Smooth muscle cell (in vitro differentiated cells): ENCODE measurements at regions not wholly inside any gene's neighbourhood (a gene's known extent, or its start where the extent isn't known, plus 50 kb on each side); places are given as distances from the start of the nearest gene placed in this dataset.

Source experiments
- DNase-seq: peaks from one replicate; lab custom pipeline; 2025; ENCODE audit not compliant: unreplicated experiment; lab: John Stamatoyannopoulos, UW
- H2AFZ ChIP-seq: fragments of 200-600 bp; sonication (generic); 2 replicates; pipeline ENCODE4 v1.6.0; 2016; ENCODE audit warnings: antibody characterized with exemption, low read depth, mild to moderate bottlenecking
- H3F3A ChIP-seq: fragments of 200-600 bp; sonication (generic); 2 replicates; pipeline ENCODE4 v1.6.0; 2017; ENCODE audit warnings: antibody characterized with exemption, low read depth
- H3K27ac ChIP-seq: fragments of 200-600 bp; sonication (generic); 2 replicates; pipeline ENCODE4 v1.5.1; 2016; ENCODE audit warnings: low read depth, mild to moderate bottlenecking
- H3K27me3 ChIP-seq: fragments of 200-600 bp; sonication (generic); 2 replicates; pipeline ENCODE4 v1.6.1; 2016; ENCODE audit warnings: low read depth, mild to moderate bottlenecking
- H3K36me3 ChIP-seq: fragments of 200-600 bp; sonication (generic); 2 replicates; pipeline ENCODE4 v1.5.1; 2016; ENCODE audit warnings: low read depth
- H3K4me1 ChIP-seq: fragments of 200-600 bp; sonication (generic); 2 replicates; pipeline ENCODE4 v1.5.1; 2016; ENCODE audit warnings: low read depth
- H3K4me2 ChIP-seq: fragments of 200-600 bp; sonication (generic); 2 replicates; pipeline ENCODE4 v1.6.0; 2016; ENCODE audit warnings: mild to moderate bottlenecking
- H3K4me3 ChIP-seq: fragments of 200-600 bp; sonication (generic); 2 replicates; pipeline ENCODE4 v1.5.1; 2016; ENCODE audit warnings: mild to moderate bottlenecking
- H3K79me2 ChIP-seq: fragments of 200-600 bp; sonication (generic); 2 replicates; pipeline ENCODE4 v1.6.0; 2016; ENCODE audit warnings: low read depth, mild to moderate bottlenecking
- H3K9ac ChIP-seq: fragments of 200-600 bp; sonication (generic); 2 replicates; pipeline ENCODE4 v1.6.0; 2016; ENCODE audit warnings: low read depth
- H3K9me3 ChIP-seq: fragments of 200-600 bp; sonication (generic); replicated peaks from 2 replicates; pipeline ENCODE4 v1.5.1; 2016; ENCODE audit warnings: low read depth
- H4K20me1 ChIP-seq: fragments of 200-600 bp; sonication (generic); 2 replicates; pipeline ENCODE4 v1.6.0; 2016; ENCODE audit warnings: low read depth
- WGBS: methylation state at CpG from one replicate; pipeline ENCODE4 v1.1.7; 2016; ENCODE audit warnings: low lambda C conversion rate; 5-methylcytosine and 5-hydroxymethylcytosine counted together
- TF ChIP-seq, protein P1 (sequence below): fragments of 200-600 bp; sonication (generic); IDR thresholded peaks from 2 replicates; pipeline ENCODE4 v1.5.1; 2017; ENCODE audit warnings: borderline replicate concordance, mild to moderate bottlenecking, antibody characterized with exemption; ENCODE audit not compliant: insufficient read depth, poor library complexity, severe bottlenecking

DNA sequence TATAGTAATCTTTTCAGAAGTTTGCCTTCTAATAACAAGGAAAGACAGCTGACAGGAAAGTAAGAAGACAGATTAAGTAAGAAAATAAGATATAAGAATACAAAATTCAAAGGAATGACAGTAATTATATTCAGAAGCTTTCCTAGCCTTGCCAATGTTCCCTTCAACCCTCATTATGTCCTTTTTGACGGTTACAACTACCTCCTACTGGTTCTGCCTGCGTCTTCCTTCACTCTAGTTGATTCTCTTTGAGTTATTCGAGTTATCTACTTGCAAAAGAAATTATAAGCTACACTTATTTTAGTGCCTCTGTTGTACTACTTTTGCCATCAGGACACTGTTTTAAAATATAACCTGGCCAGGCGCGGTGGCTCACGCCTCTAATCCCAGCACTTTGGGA lies 218.9 kb upstream of the GYPC start:
- Histone ChIP-seq H3F3A (no peaks in the 10 kb centered on the region), H3K4me2 (no peak overlapping the region), H3K4me3 (no peak overlapping the region), H3K36me3 (no peaks in the 10 kb centered on the region), H4K20me1 (no peaks in the 10 kb centered on the region), H3K27me3 (peaks cover 6% of the 10 kb centered on the region), H3K9me3 (no peaks in the 10 kb centered on the region), H3K4me1 (no peaks in the 10 kb centered on the region), H3K9ac (no peak overlapping the region), H2AFZ (no peak overlapping the region), H3K27ac (no peak overlapping the region), H3K79me2 (no peaks in the 10 kb centered on the region)
- no peak for DNase-seq
- TF ChIP-seq, protein P1, sequence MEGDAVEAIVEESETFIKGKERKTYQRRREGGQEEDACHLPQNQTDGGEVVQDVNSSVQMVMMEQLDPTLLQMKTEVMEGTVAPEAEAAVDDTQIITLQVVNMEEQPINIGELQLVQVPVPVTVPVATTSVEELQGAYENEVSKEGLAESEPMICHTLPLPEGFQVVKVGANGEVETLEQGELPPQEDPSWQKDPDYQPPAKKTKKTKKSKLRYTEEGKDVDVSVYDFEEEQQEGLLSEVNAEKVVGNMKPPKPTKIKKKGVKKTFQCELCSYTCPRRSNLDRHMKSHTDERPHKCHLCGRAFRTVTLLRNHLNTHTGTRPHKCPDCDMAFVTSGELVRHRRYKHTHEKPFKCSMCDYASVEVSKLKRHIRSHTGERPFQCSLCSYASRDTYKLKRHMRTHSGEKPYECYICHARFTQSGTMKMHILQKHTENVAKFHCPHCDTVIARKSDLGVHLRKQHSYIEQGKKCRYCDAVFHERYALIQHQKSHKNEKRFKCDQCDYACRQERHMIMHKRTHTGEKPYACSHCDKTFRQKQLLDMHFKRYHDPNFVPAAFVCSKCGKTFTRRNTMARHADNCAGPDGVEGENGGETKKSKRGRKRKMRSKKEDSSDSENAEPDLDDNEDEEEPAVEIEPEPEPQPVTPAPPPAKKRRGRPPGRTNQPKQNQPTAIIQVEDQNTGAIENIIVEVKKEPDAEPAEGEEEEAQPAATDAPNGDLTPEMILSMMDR, result no peak
- 89% methylated on average over 6 of the region's 6 CpGs for WGBS

DNA sequence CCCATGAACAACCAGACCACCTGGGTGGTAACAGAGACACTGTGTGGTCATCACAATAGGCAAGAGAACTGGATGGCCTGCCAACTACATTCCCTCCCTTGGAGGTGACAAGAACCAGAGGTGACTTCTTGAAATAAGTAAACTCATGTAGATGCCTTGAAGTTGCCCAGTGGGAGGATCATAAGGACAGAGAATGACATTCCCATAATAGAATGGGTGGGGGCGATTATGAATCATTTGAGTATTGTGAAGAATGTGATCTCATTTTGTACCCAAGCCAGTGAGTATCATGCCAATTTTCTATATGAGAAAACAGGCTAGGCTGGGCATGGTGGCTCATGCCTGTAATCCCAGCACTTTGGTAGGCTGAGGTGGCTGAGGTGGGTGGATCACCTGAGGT lies 211.4 kb upstream of the GYPC start:
- no peaks in the 10 kb centered on the region for H3K27me3 ChIP-seq
- no peak overlapping the region for H3K27ac ChIP-seq
- no peak for DNase-seq
- no peaks in the 10 kb centered on the region for H3F3A ChIP-seq
- no peaks in the 10 kb centered on the region for H3K79me2 ChIP-seq
- no peaks in the 10 kb centered on the region for H4K20me1 ChIP-seq
- H3K9me3 ChIP-seq, result no peaks in the 10 kb centered on the region
- H3K4me3 ChIP-seq, result no peak overlapping the region
- no peak overlapping the region for H3K4me2 ChIP-seq
- H2AFZ ChIP-seq, result no peak overlapping the region
- H3K36me3 ChIP-seq, result no peaks in the 10 kb centered on the region
- no peak overlapping the region for H3K9ac ChIP-seq
- no peaks in the 10 kb centered on the region for H3K4me1 ChIP-seq
- 88% methylated on average over 1 of the region's 1 CpG for WGBS
- TF ChIP-seq, protein P1, result no peak

DNA sequence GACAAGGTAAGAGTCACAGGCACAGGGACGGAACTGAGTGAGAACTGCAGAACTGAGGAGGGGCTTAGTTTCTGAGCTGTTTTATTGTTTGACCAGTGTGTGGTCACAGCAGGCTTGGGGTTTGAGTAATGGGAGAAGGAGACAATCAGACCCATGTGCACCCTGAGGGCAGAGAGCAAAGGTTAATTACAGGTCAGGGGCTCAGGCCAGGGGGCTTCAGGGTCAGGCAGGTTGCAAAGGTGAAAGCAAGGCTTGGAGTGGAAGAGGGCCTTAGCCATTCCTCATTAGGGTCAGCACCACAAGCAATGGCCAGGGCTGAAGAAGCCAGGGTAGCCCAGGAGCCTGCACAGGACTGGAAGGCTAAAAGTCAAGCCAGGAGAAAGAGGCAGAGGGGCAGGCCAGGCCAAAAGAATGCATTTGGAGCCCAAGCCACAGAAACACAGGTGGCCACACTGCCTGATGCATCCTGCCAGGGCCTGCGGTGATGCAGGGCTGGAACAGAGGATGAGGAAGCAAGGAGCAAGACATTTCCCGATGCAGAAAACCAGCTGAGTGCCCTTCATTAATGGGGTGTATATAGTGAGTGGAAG lies 209.8 kb upstream of the GYPC start:
- Histone ChIP-seq H3K36me3 (no peaks in the 10 kb centered on the region), H2AFZ (no peak overlapping the region), H3K4me2 (no peak overlapping the region), H3K9me3 (no peaks in the 10 kb centered on the region), H3K4me1 (no peaks in the 10 kb centered on the region), H3K4me3 (no peak overlapping the region), H3F3A (no peaks in the 10 kb centered on the region), H3K9ac (no peak overlapping the region), H3K79me2 (no peaks in the 10 kb centered on the region), H3K27me3 (no peaks in the 10 kb centered on the region), H3K27ac (no peak overlapping the region), H4K20me1 (no peaks in the 10 kb centered on the region)
- WGBS, result 88% methylated on average over 3 of the region's 3 CpGs
- DNase-seq, result no peak
- TF ChIP-seq, protein P1, result no peak

DNA sequence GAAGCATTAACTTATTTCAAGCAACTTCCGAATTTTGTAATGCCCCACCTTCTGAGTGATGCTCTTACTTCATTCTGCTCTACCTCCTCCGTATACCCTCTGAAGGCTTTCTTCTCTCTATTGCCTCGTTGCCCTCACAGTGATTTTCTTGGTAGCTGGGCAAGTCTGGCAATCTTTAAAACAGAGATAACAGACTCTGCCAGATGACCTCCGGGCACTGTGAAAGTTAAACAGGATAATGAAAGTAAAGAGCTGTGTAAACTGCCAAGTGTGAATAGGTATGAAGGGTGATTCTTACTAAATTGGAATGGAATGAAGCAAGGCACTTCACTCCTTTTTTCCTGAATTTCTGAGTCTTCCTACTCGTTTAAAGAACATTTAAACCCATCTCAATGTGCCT lies 207.3 kb upstream of the GYPC start:
- H3K4me2 ChIP-seq, result no peak overlapping the region
- DNase-seq, result no peak

More for the DNA sequence above, 207.3 kb upstream of the GYPC start:
- H3F3A ChIP-seq, result no peaks in the 10 kb centered on the region
- H3K27me3 ChIP-seq, result no peaks in the 10 kb centered on the region
- no peaks in the 10 kb centered on the region for H3K36me3 ChIP-seq
- H3K4me3 ChIP-seq, result no peak overlapping the region
- no peaks in the 10 kb centered on the region for H4K20me1 ChIP-seq
- no peaks in the 10 kb centered on the region for H3K79me2 ChIP-seq
- H3K9ac ChIP-seq, result no peak overlapping the region
- WGBS, result 69% methylated on average over 5 of the region's 5 CpGs
- H3K9me3 ChIP-seq, result no peaks in the 10 kb centered on the region
- H2AFZ ChIP-seq, result no peak overlapping the region
- TF ChIP-seq, protein P1, result no peak
- no peak overlapping the region for H3K27ac ChIP-seq
- no peaks in the 10 kb centered on the region for H3K4me1 ChIP-seq
